T-helper 1 cell treated with Interleukin-12 subunit alpha and Interleukin-12 subunit beta and Interleukin-4 antibody, amounts not matched to agents 30 ng/mL and 1 ng/mL, for 36 hours (primary cell): ENCODE measurements at regions not wholly inside any gene's neighbourhood (a gene's known extent, or its start where the extent isn't known, plus 50 kb on each side); places are given as distances from the start of the nearest gene placed in this dataset.

Experiments used
- intact Hi-C: fragments of 100-400 bp; cut with micrococcal nuclease; formaldehyde crosslinking; loops from one replicate; pipeline ENCODE4 v1.15.1; 2024

- intact Hi-C loops, result no loop called here
These were observed 84.5 kb upstream of the PRNP start for GRCh38 chr20:4601630-4602296.

GRCh38 chr20:4600308-4601014 is 85.8 kb upstream of the PRNP start:
- intact Hi-C loops, result no loop called here

- intact Hi-C loops, result loop anchor here (10.0 kb wide), 1 partner anchor 582 kb away; the partner anchor contains the start of gene RNF24
These were observed 89.0 kb upstream of the PRNP start for GRCh38 chr20:4597215-4597614.

- intact Hi-C loops, result loop anchor here (10.0 kb wide), 1 partner anchor 578 kb away; the partner anchor contains the start of gene RNF24
These were observed 93.1 kb upstream of the PRNP start for GRCh38 chr20:4593149-4593525.

- intact Hi-C loops, result loop anchor here (1.0 to 10.0 kb wide), 2 partner anchors 484 to 578 kb away; partner anchors contain the start of gene RNF24
These were observed 93.7 kb upstream of the PRNP start for GRCh38 chr20:4592316-4593148.

GRCh38 chr20:4591975-4592315 is 94.3 kb upstream of the PRNP start:
- intact Hi-C loops, result loop anchor here (1.0 to 10.0 kb wide), 2 partner anchors 484 to 577 kb away; partner anchors contain the start of gene RNF24

- intact Hi-C loops, result no loop called here
These were observed 100.5 kb upstream of the PRNP start for GRCh38 chr20:4585758-4586157.

GRCh38 chr20:4585104-4585753 is 101.0 kb upstream of the PRNP start:
- intact Hi-C loops, result no loop called here

GRCh38 chr20:4584510-4584909 is 101.7 kb upstream of the PRNP start:
- intact Hi-C loops, result no loop called here

GRCh38 chr20:4581838-4582237 is 104.4 kb upstream of the PRNP start:
- intact Hi-C loops, result no loop called here

GRCh38 chr20:4578375-4578774 is 107.9 kb upstream of the PRNP start:
- intact Hi-C loops, result no loop called here

- intact Hi-C loops, result no loop called here
These were observed 111.9 kb upstream of the PRNP start for GRCh38 chr20:4574356-4574690.

- intact Hi-C loops, result no loop called here
These were observed 112.5 kb upstream of the PRNP start for GRCh38 chr20:4573564-4574355.

- intact Hi-C loops, result no loop called here
These were observed 114.3 kb upstream of the PRNP start for GRCh38 chr20:4571759-4572531.

GRCh38 chr20:4569865-4570264 is 116.4 kb upstream of the PRNP start:
- intact Hi-C loops, result no loop called here

- intact Hi-C loops, result no loop called here
These were observed 117.2 kb upstream of the PRNP start for GRCh38 chr20:4569092-4569491.

- intact Hi-C loops, result no loop called here
These were observed 117.8 kb upstream of the PRNP start for GRCh38 chr20:4568361-4568959.

- intact Hi-C loops, result no loop called here
These were observed 119.1 kb upstream of the PRNP start for GRCh38 chr20:4567170-4567569.

- intact Hi-C loops, result no loop called here
These were observed 122.7 kb upstream of the PRNP start for GRCh38 chr20:4563534-4563933.

- intact Hi-C loops, result no loop called here
These were observed 123.2 kb upstream of the PRNP start for GRCh38 chr20:4563031-4563430.
